HL-60 (cell line): ENCODE measurements at regions not wholly inside any gene's neighbourhood (a gene's known extent, or its start where the extent isn't known, plus 50 kb on each side); places are given as distances from the start of the nearest gene placed in this dataset.

Experiments used
- DNase-seq, 2 experiments: peaks; one replicate each; pipeline ENCODE4 v3.0.0-alpha.2; 2010 to 2020; ENCODE audit warnings: low read depth in 1 of 2, low spot score in 1 of 2
- H3K27ac ChIP-seq: fragments of 250-450 bp; sonication (Bioruptor Pico); replicated peaks from 2 replicates; pipeline ENCODE4 v1.5.1; 2020; ENCODE audit warnings: mild to moderate bottlenecking, moderate library complexity
- H3K27me3 ChIP-seq: fragments of 250-450 bp; sonication (Bioruptor Pico); 2 replicates; pipeline ENCODE4 v1.5.1; 2021; ENCODE audit warnings: mild to moderate bottlenecking, moderate library complexity; ENCODE audit not compliant: insufficient read depth, poor library complexity, severe bottlenecking
- H3K4me3 ChIP-seq: replicated peaks from 2 replicates; pipeline ENCODE4 v1.5.1; 2011; ENCODE audit warnings: mild to moderate bottlenecking, control low read depth, low read length; ENCODE audit not compliant: insufficient read depth
- CTCF ChIP-seq: IDR thresholded peaks from one replicate; pipeline ENCODE4 v1.5.1; 2011; ENCODE audit warnings: low read length, control low read depth, inconsistent platforms; ENCODE audit not compliant: insufficient read depth
- GABPA ChIP-seq: IDR thresholded peaks from 2 replicates; pipeline ENCODE4 v1.6.1; 2012; ENCODE audit warnings: low read depth
- POLR2AphosphoS5 ChIP-seq: IDR thresholded peaks from 2 replicates; pipeline ENCODE4 v1.6.1; 2012; ENCODE audit warnings: low read depth
- SPI1 ChIP-seq: IDR thresholded peaks from 2 replicates; pipeline ENCODE4 v1.6.1; 2012; ENCODE audit warnings: low read depth, mild to moderate bottlenecking, borderline replicate concordance
- TF ChIP-seq, protein P1 (sequence below): IDR thresholded peaks from 2 replicates; pipeline ENCODE4 v1.6.1; 2012; ENCODE audit warnings: low read depth; ENCODE audit not compliant: insufficient replicate concordance

DNA sequence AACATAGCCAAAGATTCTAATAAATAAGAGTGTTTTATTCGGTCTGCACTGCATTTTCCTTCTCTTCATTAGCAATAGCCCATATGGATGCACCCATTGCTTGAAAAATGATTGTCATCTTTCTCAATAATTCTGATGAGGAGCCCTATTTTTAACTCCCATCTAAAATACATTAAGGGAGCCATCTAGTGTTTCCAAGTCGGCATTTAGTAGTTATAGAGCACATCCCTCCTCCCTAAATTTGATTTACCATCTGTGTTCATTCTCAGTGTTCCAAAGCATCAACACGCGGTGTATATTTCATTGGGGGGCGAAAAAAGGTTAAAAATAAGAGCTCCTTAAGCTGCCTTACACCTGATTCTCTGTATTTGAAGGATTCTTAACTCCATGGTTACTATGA, 119.2 kb upstream of the IPO5 start:
- Histone ChIP-seq H3K27ac (no peak overlapping the region), H3K4me3 (no peak overlapping the region), H3K27me3 (peaks cover 2% of the 10 kb centered on the region)
- TF ChIP-seq GABPA = no peak
- no peak for TF ChIP-seq CTCF
- TF ChIP-seq, protein P1, sequence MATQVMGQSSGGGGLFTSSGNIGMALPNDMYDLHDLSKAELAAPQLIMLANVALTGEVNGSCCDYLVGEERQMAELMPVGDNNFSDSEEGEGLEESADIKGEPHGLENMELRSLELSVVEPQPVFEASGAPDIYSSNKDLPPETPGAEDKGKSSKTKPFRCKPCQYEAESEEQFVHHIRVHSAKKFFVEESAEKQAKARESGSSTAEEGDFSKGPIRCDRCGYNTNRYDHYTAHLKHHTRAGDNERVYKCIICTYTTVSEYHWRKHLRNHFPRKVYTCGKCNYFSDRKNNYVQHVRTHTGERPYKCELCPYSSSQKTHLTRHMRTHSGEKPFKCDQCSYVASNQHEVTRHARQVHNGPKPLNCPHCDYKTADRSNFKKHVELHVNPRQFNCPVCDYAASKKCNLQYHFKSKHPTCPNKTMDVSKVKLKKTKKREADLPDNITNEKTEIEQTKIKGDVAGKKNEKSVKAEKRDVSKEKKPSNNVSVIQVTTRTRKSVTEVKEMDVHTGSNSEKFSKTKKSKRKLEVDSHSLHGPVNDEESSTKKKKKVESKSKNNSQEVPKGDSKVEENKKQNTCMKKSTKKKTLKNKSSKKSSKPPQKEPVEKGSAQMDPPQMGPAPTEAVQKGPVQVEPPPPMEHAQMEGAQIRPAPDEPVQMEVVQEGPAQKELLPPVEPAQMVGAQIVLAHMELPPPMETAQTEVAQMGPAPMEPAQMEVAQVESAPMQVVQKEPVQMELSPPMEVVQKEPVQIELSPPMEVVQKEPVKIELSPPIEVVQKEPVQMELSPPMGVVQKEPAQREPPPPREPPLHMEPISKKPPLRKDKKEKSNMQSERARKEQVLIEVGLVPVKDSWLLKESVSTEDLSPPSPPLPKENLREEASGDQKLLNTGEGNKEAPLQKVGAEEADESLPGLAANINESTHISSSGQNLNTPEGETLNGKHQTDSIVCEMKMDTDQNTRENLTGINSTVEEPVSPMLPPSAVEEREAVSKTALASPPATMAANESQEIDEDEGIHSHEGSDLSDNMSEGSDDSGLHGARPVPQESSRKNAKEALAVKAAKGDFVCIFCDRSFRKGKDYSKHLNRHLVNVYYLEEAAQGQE = no peak
- no peak for TF ChIP-seq POLR2AphosphoS5
- TF ChIP-seq SPI1 = no peak
- no peak for DNase-seq

DNA sequence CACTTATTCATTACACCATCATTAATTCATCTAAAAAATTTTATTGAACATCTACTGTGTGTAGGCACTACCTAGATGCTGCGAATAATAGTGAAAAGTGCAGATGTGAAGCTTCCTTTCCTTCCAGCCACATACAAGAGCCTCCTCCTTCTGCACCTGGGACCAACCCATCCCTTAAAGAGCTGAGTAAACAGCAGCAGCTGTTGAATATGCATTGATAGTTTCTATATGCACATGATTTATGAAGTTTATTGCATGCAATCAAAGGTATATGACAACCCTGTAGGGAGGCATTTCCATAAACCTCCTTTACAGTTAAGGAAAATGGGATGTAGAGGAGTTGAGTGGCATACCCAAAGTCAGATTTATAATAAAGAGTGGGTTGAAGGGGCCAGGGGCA, 110.3 kb upstream of the IPO5 start:
- no peak for DNase-seq
- TF ChIP-seq GABPA (no peak), POLR2AphosphoS5 (no peak), SPI1 (no peak), CTCF (no peak)
- TF ChIP-seq, protein P1 = no peak

GRCh38 chr13:97844151-97844550, 109.3 kb upstream of the IPO5 start:
- no peak for DNase-seq
- Histone ChIP-seq H3K27ac (no peak overlapping the region), H3K4me3 (no peak overlapping the region), H3K27me3 (peaks cover 17% of the 10 kb centered on the region)
- TF ChIP-seq, protein P1 = no peak
- TF ChIP-seq CTCF (no peak), SPI1 (no peak), POLR2AphosphoS5 (no peak), GABPA (no peak)

More for the DNA sequence above, 110.3 kb upstream of the IPO5 start:
- H3K4me3 ChIP-seq = no peak overlapping the region
- no peak overlapping the region for H3K27ac ChIP-seq
- peaks cover 16% of the 10 kb centered on the region for H3K27me3 ChIP-seq
